ENCODE measurements at regions not wholly inside any gene's neighbourhood (a gene's known extent, or its start where the extent isn't known, plus 50 kb on each side); places are given as distances from the start of the nearest gene placed in this dataset.
A peak's percentile ranks its signal among the peaks of the same experiment; 100 is the strongest.

DNA sequence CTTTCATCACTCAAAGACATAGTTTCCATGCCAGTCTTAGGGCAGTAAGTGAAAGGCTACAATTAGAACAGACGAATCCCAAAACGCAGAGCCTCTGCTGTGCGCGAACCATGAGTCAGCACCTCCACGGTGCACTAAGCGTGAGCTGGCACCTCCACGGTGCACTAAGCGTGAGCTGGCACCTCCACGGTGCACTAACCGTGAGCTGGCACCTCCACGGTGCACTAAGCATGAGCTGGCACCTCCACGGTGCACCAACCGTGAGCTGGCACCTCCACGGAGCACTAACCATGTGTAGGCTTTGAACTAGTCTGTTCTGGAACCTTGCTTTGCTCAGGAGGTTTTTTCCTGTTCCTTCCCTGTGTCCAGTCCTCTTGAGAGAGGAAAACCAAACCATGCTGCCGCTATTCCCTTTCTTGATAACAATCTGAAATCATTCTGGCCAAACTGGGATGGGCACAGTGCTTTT lies 120.6 kb downstream of the IRS2 start:
- Histone ChIP-seq H3K9ac (ENCODE audit: low read depth in 1 of 3, low read length in 3 of 3) (no peak overlapping the region), H3K27ac (ENCODE audit: low read depth, low read length) (no peak overlapping the region), H3K36me3 (ENCODE audit: control insufficient read depth in 3 of 3, insufficient read depth in 3 of 3, low read length in 3 of 3) (no peaks in the 10 kb centered on the region), H3K27me3 (ENCODE audit: control insufficient read depth in 3 of 3, insufficient read depth in 3 of 3, low read length in 3 of 3) (peaks cover 0 to 21% (median 3%) of the 10 kb centered on the region in 3 donors), H3K4me1 (ENCODE audit: control insufficient read depth in 3 of 3, insufficient read depth in 3 of 3, low read length in 3 of 3) (no peaks in the 10 kb centered on the region), H3K9me3 (ENCODE audit: control insufficient read depth in 3 of 3, low read length in 3 of 3) (no peaks in the 10 kb centered on the region), H3K4me3 (ENCODE audit: low read length in 3 of 3) (no peak overlapping the region)

DNA sequence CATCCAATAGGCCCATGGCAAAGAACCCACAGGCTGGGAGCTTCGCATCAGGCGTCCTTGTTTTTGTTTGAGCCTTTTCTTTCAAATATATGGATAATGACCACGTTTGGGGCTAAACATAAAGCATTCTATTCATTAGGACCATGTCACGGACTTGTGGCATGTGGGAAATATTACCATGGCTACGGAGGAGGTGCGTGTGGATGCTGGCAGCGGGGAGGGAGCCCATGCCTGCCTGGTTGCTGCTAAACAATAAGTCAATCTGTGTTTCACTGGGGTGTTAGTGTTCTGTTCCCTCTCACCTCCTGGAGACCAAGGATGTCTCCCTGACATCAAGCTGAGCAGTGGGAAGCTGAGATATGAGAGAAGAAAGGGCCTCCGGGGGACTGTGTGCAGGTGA lies 121.1 kb downstream of the IRS2 start:
- H3K27ac ChIP-seq (ENCODE audit: low read depth, low read length): no peak overlapping the region
- H3K9ac ChIP-seq (ENCODE audit: low read depth in 1 of 3, low read length in 3 of 3): no peak overlapping the region
- H3K36me3 ChIP-seq (ENCODE audit: control insufficient read depth in 3 of 3, insufficient read depth in 3 of 3, low read length in 3 of 3): no peaks in the 10 kb centered on the region
- H3K27me3 ChIP-seq (ENCODE audit: control insufficient read depth in 3 of 3, insufficient read depth in 3 of 3, low read length in 3 of 3): peaks cover 0 to 21% (median 3%) of the 10 kb centered on the region in 3 donors
- no peaks in the 10 kb centered on the region for H3K9me3 ChIP-seq (ENCODE audit: control insufficient read depth in 3 of 3, low read length in 3 of 3)
- no peaks in the 10 kb centered on the region for H3K4me1 ChIP-seq (ENCODE audit: control insufficient read depth in 3 of 3, insufficient read depth in 3 of 3, low read length in 3 of 3)
- H3K4me3 ChIP-seq (ENCODE audit: low read length in 3 of 3): no peak overlapping the region

DNA sequence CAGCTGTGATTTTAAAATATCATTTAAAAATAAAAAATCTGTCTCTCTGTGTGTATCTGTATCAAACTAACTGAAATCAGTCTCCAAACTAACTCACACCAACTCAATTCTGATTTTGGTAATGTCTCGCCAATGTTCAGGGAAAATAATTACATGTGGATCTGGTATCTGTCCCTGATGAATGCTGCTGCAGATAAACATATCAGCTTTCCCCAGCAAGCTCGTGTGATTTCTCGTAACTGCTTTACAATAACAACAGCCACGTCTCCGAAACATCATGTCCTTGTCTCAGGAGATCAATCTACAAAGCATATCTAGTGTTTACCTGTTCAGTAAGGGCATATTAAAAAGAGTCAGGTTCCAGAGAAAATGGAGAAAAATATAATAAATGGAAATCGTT lies 129.0 kb downstream of the IRS2 start:
- H3K36me3 ChIP-seq (ENCODE audit: control insufficient read depth in 3 of 3, insufficient read depth in 3 of 3, low read length in 3 of 3): no peaks in the 10 kb centered on the region
- no peak overlapping the region for H3K4me3 ChIP-seq (ENCODE audit: low read length in 3 of 3)
- peaks cover 2 to 9% (median 4%) of the 10 kb centered on the region in 3 donors for H3K27me3 ChIP-seq (ENCODE audit: control insufficient read depth in 3 of 3, insufficient read depth in 3 of 3, low read length in 3 of 3)
- H3K4me1 ChIP-seq (ENCODE audit: control insufficient read depth in 3 of 3, insufficient read depth in 3 of 3, low read length in 3 of 3): peaks cover 4 to 6% (median 5%) of the 10 kb centered on the region in 3 donors
- no peak overlapping the region for H3K27ac ChIP-seq (ENCODE audit: low read depth, low read length)
- no peaks in the 10 kb centered on the region for H3K9me3 ChIP-seq (ENCODE audit: control insufficient read depth in 3 of 3, low read length in 3 of 3)
- no peak overlapping the region for H3K9ac ChIP-seq (ENCODE audit: low read depth in 1 of 3, low read length in 3 of 3)

DNA sequence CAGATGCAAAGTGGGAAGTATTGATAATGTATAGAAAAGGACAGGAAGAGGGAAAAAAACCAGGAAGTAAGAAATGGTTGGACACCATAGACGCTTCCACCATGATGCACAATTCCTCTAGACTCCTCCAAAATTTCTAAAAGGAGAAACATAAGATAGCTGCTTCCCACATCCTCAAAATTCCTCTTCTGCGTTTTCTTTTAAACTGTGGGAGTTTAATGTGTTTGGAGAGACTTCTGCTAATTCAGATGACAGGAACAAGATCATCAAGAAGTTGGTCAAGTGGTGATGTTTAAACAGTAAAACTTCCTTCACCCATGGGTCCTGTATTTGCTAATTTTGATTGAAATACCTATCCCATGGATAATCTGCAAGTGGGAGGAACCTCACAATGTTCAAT lies 130.2 kb downstream of the IRS2 start:
- H3K4me1 ChIP-seq (ENCODE audit: control insufficient read depth in 3 of 3, insufficient read depth in 3 of 3, low read length in 3 of 3): peaks cover 4 to 6% (median 5%) of the 10 kb centered on the region in 3 donors
- no peak overlapping the region for H3K9ac ChIP-seq (ENCODE audit: low read depth in 1 of 3, low read length in 3 of 3)
- H3K4me3 ChIP-seq (ENCODE audit: low read length in 3 of 3): no peak overlapping the region
- peaks cover 2 to 6% (median 4%) of the 10 kb centered on the region in 3 donors for H3K27me3 ChIP-seq (ENCODE audit: control insufficient read depth in 3 of 3, insufficient read depth in 3 of 3, low read length in 3 of 3)
- H3K27ac ChIP-seq (ENCODE audit: low read depth, low read length): no peak overlapping the region
- no peaks in the 10 kb centered on the region for H3K9me3 ChIP-seq (ENCODE audit: control insufficient read depth in 3 of 3, low read length in 3 of 3)
- H3K36me3 ChIP-seq (ENCODE audit: control insufficient read depth in 3 of 3, insufficient read depth in 3 of 3, low read length in 3 of 3): no peaks in the 10 kb centered on the region

DNA sequence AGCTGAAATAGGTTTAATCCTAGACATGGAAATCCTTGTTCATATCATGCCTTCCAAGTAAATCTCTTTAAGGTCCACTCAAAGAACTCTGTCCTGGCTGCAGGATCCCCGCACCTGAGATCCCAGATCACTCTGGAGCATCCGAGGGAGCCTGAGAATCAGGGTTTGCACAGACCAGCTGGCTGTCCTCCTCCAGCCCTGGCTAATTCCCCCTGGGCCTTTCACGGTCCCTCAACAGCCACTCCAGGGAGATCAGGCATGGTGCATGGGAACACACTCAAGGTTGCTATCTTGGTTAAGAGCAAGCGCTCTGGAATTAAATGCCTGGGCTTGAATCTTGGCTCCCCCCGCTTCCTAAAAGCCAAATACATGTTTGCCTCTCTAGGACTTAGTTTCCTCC lies 130.8 kb downstream of the IRS2 start:
- Histone ChIP-seq H3K27ac (ENCODE audit: low read depth, low read length) (peak overlapping the region; percentile 28), H3K9ac (ENCODE audit: low read depth in 1 of 3, low read length in 3 of 3) (no peak overlapping the region), H3K36me3 (ENCODE audit: control insufficient read depth in 3 of 3, insufficient read depth in 3 of 3, low read length in 3 of 3) (no peaks in the 10 kb centered on the region), H3K4me3 (ENCODE audit: low read length in 3 of 3) (no peak overlapping the region), H3K27me3 (ENCODE audit: control insufficient read depth in 3 of 3, insufficient read depth in 3 of 3, low read length in 3 of 3) (peaks cover 2 to 4% (median 2%) of the 10 kb centered on the region in 3 donors), H3K4me1 (ENCODE audit: control insufficient read depth in 3 of 3, insufficient read depth in 3 of 3, low read length in 3 of 3) (peaks cover 4 to 6% (median 5%) of the 10 kb centered on the region in 3 donors), H3K9me3 (ENCODE audit: control insufficient read depth in 3 of 3, low read length in 3 of 3) (no peaks in the 10 kb centered on the region)

DNA sequence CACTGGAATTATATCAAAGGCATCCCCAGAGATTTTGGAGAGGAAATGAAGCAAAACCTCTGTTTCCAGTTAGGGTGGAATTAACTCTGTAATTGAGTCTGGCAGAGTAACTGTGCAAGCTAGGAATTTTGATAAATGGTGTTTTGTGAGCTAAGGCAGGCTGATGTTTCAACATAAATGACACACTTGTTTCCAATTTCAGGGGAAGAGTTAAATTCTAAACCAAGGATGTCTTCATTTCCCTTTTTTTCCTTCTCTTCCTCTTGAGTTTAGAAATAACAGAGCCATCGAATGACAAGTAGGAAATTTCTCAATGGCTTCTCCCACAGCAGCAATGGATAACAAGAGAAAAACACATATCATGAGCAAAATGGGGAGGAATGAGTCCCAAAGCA lies 131.2 kb downstream of the IRS2 start:
- H3K4me3 ChIP-seq (ENCODE audit: low read length in 3 of 3): no peak overlapping the region
- no peaks in the 10 kb centered on the region for H3K36me3 ChIP-seq (ENCODE audit: control insufficient read depth in 3 of 3, insufficient read depth in 3 of 3, low read length in 3 of 3)
- peaks cover 4 to 6% (median 5%) of the 10 kb centered on the region in 3 donors for H3K4me1 ChIP-seq (ENCODE audit: control insufficient read depth in 3 of 3, insufficient read depth in 3 of 3, low read length in 3 of 3)
- H3K27ac ChIP-seq (ENCODE audit: low read depth, low read length): peak overlapping the region; percentile 28
- H3K27me3 ChIP-seq (ENCODE audit: control insufficient read depth in 3 of 3, insufficient read depth in 3 of 3, low read length in 3 of 3): peaks cover 2 to 4% (median 2%) of the 10 kb centered on the region in 3 donors
- H3K9ac ChIP-seq (ENCODE audit: low read depth in 1 of 3, low read length in 3 of 3): no peak overlapping the region
- no peaks in the 10 kb centered on the region for H3K9me3 ChIP-seq (ENCODE audit: control insufficient read depth in 3 of 3, low read length in 3 of 3)

DNA sequence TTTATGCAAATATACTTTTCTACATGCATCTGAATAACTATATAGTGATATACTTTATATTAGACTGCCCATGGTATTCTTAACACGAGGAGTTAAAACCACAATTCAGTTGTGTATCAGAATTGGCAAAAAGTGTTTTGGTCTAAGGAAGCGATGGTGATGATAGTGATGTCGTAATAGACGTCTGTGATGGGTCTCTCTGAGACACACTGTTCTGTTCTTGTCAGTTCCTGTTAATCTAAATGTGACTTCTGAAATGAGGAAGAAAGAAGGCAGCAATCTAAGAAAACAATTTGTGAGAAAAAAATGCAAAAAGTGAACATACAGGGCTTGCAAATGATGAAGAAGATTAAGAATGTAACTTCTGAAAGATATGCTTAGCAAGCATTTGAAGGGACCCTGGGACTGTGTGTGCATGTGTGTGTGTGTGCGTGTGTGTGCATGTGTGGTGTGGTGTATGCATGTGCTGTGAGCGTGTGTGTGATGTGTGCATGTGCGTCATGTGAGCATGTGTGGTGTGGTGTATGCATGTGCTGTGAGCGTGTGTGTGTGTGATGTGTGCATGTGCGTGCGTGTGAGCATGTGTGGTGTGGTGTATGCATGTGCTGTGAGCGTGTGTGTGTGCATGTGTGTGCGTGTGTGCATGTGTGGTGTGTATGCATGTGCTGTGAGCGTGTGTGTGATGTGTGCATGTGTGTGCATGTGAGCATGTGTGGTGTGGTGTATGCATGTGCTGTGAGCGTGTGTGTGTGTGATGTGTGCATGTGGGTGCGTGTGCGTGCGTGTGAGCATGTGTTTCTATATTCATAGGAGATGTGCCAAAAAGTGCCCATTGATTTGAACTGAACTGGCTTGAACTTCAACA lies 131.8 kb downstream of the IRS2 start:
- H3K4me1 ChIP-seq (ENCODE audit: control insufficient read depth in 3 of 3, insufficient read depth in 3 of 3, low read length in 3 of 3): peaks cover 4 to 6% (median 5%) of the 10 kb centered on the region in 3 donors
- peak overlapping the region; percentile 21 for H3K27ac ChIP-seq (ENCODE audit: low read depth, low read length)
- no peaks in the 10 kb centered on the region for H3K9me3 ChIP-seq (ENCODE audit: control insufficient read depth in 3 of 3, low read length in 3 of 3)
- H3K27me3 ChIP-seq (ENCODE audit: control insufficient read depth in 3 of 3, insufficient read depth in 3 of 3, low read length in 3 of 3): peaks cover 2 to 4% (median 2%) of the 10 kb centered on the region in 3 donors
- peak overlapping the region in 1 of 3 donors; percentile 28 for H3K4me3 ChIP-seq (ENCODE audit: low read length in 3 of 3)
- H3K9ac ChIP-seq (ENCODE audit: low read depth in 1 of 3, low read length in 3 of 3): no peak overlapping the region
- H3K36me3 ChIP-seq (ENCODE audit: control insufficient read depth in 3 of 3, insufficient read depth in 3 of 3, low read length in 3 of 3): no peaks in the 10 kb centered on the region

DNA sequence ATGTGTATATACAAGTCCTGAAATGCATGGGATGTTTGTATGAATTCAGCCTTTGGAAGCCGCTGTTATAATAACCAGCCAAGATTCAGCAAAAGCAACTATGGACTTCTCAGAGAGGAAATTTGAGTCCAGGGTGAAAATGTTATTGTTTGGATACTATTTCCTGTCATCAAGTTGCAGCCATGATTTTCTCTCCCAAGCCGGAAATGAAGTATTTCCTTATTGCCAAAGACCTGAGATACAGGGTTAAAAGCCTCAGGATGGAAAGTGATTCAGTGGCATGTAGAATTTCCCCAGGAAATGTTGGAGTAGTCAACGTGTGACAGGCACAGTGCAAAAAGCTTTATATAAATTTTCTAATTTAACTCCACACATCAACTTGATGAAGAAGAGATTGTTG lies 133.9 kb downstream of the IRS2 start:
- Histone ChIP-seq H3K4me3 (ENCODE audit: low read length in 3 of 3) (no peak overlapping the region), H3K4me1 (ENCODE audit: control insufficient read depth in 3 of 3, insufficient read depth in 3 of 3, low read length in 3 of 3) (peaks cover 4 to 6% (median 5%) of the 10 kb centered on the region in 3 donors), H3K9me3 (ENCODE audit: control insufficient read depth in 3 of 3, low read length in 3 of 3) (no peaks in the 10 kb centered on the region), H3K36me3 (ENCODE audit: control insufficient read depth in 3 of 3, insufficient read depth in 3 of 3, low read length in 3 of 3) (no peaks in the 10 kb centered on the region), H3K27ac (ENCODE audit: low read depth, low read length) (no peak overlapping the region), H3K27me3 (ENCODE audit: control insufficient read depth in 3 of 3, insufficient read depth in 3 of 3, low read length in 3 of 3) (peaks cover 2 to 4% (median 2%) of the 10 kb centered on the region in 3 donors), H3K9ac (ENCODE audit: low read depth in 1 of 3, low read length in 3 of 3) (no peak overlapping the region)

DNA sequence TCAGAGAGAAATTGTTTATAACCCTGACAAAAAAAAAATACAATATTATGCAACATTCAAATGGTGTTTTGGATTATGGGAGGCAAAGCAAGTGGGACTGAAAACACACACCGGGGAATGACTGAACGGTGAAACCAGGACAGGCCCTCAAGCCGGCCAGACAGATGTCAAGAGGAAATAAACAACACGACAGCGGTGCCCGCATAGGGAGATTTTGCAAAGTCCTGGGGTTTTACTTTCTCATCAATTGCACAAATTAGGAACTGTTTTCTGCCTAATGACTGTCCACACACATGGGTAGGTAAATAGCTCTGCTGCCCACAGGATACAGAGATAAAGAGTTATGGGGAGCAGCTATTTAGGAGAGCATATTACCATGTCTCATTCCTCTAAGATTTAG lies 134.5 kb downstream of the IRS2 start:
- peaks cover 4 to 6% (median 5%) of the 10 kb centered on the region in 3 donors for H3K4me1 ChIP-seq (ENCODE audit: control insufficient read depth in 3 of 3, insufficient read depth in 3 of 3, low read length in 3 of 3)
- H3K27ac ChIP-seq (ENCODE audit: low read depth, low read length): no peak overlapping the region

DNA sequence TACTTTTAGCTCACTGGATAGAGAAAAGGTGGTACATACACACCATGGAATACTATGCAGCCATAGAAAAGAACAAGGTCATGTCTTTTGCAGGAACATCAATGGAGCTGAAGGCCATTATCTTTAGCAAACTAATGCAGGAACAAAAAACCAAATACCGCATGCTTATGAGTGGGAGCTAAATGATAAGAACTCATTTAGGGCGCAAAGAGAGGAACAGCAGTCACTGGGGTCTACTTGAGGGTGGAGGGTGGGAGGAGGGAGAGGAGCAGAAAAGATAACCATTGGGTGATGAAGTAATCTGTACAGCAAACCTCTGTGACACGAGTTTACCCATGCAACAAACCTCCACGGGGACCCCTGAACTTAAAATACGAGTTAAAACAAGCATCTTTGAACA lies 135.1 kb downstream of the IRS2 start:
- no peak overlapping the region for H3K4me3 ChIP-seq (ENCODE audit: low read length in 3 of 3)
- H3K27me3 ChIP-seq (ENCODE audit: control insufficient read depth in 3 of 3, insufficient read depth in 3 of 3, low read length in 3 of 3): peaks cover 0 to 4% (median 0%) of the 10 kb centered on the region in 3 donors
- H3K9me3 ChIP-seq (ENCODE audit: control insufficient read depth in 3 of 3, low read length in 3 of 3): no peaks in the 10 kb centered on the region
- no peaks in the 10 kb centered on the region for H3K36me3 ChIP-seq (ENCODE audit: control insufficient read depth in 3 of 3, insufficient read depth in 3 of 3, low read length in 3 of 3)
- no peak overlapping the region for H3K9ac ChIP-seq (ENCODE audit: low read depth in 1 of 3, low read length in 3 of 3)
- H3K4me1 ChIP-seq (ENCODE audit: control insufficient read depth in 3 of 3, insufficient read depth in 3 of 3, low read length in 3 of 3): peaks cover 4 to 6% (median 5%) of the 10 kb centered on the region in 3 donors
- no peak overlapping the region for H3K27ac ChIP-seq (ENCODE audit: low read depth, low read length)

More for the DNA sequence above, 134.5 kb downstream of the IRS2 start:
- peaks cover 0 to 4% (median 2%) of the 10 kb centered on the region in 3 donors for H3K27me3 ChIP-seq (ENCODE audit: control insufficient read depth in 3 of 3, insufficient read depth in 3 of 3, low read length in 3 of 3)
- H3K36me3 ChIP-seq (ENCODE audit: control insufficient read depth in 3 of 3, insufficient read depth in 3 of 3, low read length in 3 of 3): no peaks in the 10 kb centered on the region
- H3K9ac ChIP-seq (ENCODE audit: low read depth in 1 of 3, low read length in 3 of 3): no peak overlapping the region
- no peaks in the 10 kb centered on the region for H3K9me3 ChIP-seq (ENCODE audit: control insufficient read depth in 3 of 3, low read length in 3 of 3)
- no peak overlapping the region for H3K4me3 ChIP-seq (ENCODE audit: low read length in 3 of 3)

All from skeletal muscle tissue (tissue), 3 donors.